HepG2 (cell line): ENCODE measurements at regions not wholly inside any gene's neighbourhood (a gene's known extent, or its start where the extent isn't known, plus 50 kb on each side); places are given as distances from the start of the nearest gene placed in this dataset.

Experiments
- ATAC-seq: fragments of 200-7000 bp; cut with Tn5 transposase; 3 replicates; pipeline ENCODE4 v1.9.1; 2020; ENCODE audit warnings: mild to moderate bottlenecking, moderate library complexity
- BruUV-seq: library from RNA; stranded (reverse); fragments of 400-500 nt; replicated peaks from 2 replicates; lab custom pipeline; 2021; lab: Mats Ljungman, UMichigan
- CTCF ChIA-PET: fragments of 300-600 bp; formaldehyde crosslinking; extraction: SDS; loops from one replicate; lab custom pipeline; 2021; ENCODE audit warnings: low total read pairs, inconsistent platforms, low intra/inter-chr PET ratio; lab: Yijun Ruan, JAX
- POLR2A ChIA-PET: fragments of 350-600 bp; sonication (Branson Sonifier 250); formaldehyde crosslinking; loops from one replicate; lab custom pipeline; 2020; ENCODE audit warnings: antibody characterized with exemption, inconsistent platforms; lab: Yijun Ruan, JAX
- DNase-seq: peaks from one replicate; pipeline ENCODE4 v3.0.0-alpha.2; 2015; ENCODE audit warnings: low spot score
- FAIRE-seq: peaks from 3 replicates; lab custom pipeline; 2011; peaks lifted over from hg19 to GRCh38; lab: Jason Lieb, UNC
- H2AFZ ChIP-seq: one replicate; pipeline ENCODE4 v1.6.1; 2011; ENCODE audit warnings: low read length, inconsistent platforms
- H3K27ac ChIP-seq: fragments of 300-600 bp; 3 replicates; pipeline ENCODE4 v1.8.0; 2011; ENCODE audit warnings: mixed run types, mild to moderate bottlenecking, mixed read lengths, low read length, inconsistent platforms; ENCODE audit not compliant: insufficient read depth; ENCODE audit errors: extremely low read length
- H3K27me3 ChIP-seq, 2 experiments: fragments of 200-600 bp in 1 of 2; 2 replicates in 1 of 2; 3 replicates in 1 of 2; pipeline versions ENCODE4 v1.6.0 to v1.8.0; 2011; ENCODE audit warnings: low read length in 2 of 2, mild to moderate bottlenecking in 2 of 2, moderate library complexity in 2 of 2, inconsistent platforms in 1 of 2; ENCODE audit not compliant: insufficient read depth in 2 of 2, control insufficient read depth in 1 of 2
- H3K36me3 ChIP-seq, 2 experiments: fragments of 200-600 bp in 1 of 2; replicated peaks in 1 of 2; 2 replicates in 1 of 2; 3 replicates in 1 of 2; pipeline versions ENCODE4 v1.5.1 to v1.8.0; 2011; ENCODE audit warnings: low read length in 2 of 2, inconsistent platforms in 1 of 2; ENCODE audit not compliant: insufficient read depth in 2 of 2, control insufficient read depth in 1 of 2
- H3K4me1 ChIP-seq: 2 replicates; pipeline ENCODE4 v1.5.1; 2012; ENCODE audit warnings: low read length, inconsistent platforms; ENCODE audit not compliant: insufficient read depth
- H3K4me2 ChIP-seq: 2 replicates; pipeline ENCODE4 v1.6.0; 2011; ENCODE audit warnings: low read depth, low read length, inconsistent platforms
- H3K4me3 ChIP-seq, 3 experiments: fragments of 200-600 bp in 1 of 3; sonication (generic), shearing (Covaris generic) in 1 of 3; replicated peaks in 1 of 3; 2 replicates each; pipeline ENCODE4 v1.5.1; 2011 to 2016; ENCODE audit warnings: low read length in 3 of 3, inconsistent platforms in 2 of 3, low read depth in 2 of 3, mild to moderate bottlenecking in 2 of 3, control low read depth in 1 of 3, mixed read lengths in 1 of 3; ENCODE audit not compliant: insufficient read depth in 1 of 3
- H3K79me2 ChIP-seq: one replicate; pipeline ENCODE4 v1.6.1; 2011; ENCODE audit warnings: low read length, inconsistent platforms; ENCODE audit not compliant: insufficient read depth
- H3K9ac ChIP-seq: 2 replicates; pipeline ENCODE4 v1.6.0; 2011; ENCODE audit warnings: mild to moderate bottlenecking, low read depth, low read length, inconsistent platforms; ENCODE audit not compliant: insufficient read depth
- H3K9me3 ChIP-seq: 2 replicates; pipeline ENCODE4 v1.5.1; 2012; ENCODE audit warnings: mild to moderate bottlenecking, low read length
- H4K20me1 ChIP-seq: 2 replicates; pipeline ENCODE4 v1.6.0; 2011; ENCODE audit warnings: inconsistent platforms, mild to moderate bottlenecking, low read length, moderate library complexity; ENCODE audit not compliant: insufficient read depth
- HHEX ChIP-seq: IDR thresholded peaks from 2 replicates; pipeline ENCODE4 v1.6.1; 2016; ENCODE audit warnings: control low read depth
- HNRNPH1 ChIP-seq: fragments of 200-400 bp; formaldehyde crosslinking; optimal IDR thresholded peaks from 2 replicates; pipeline ENCODE3; 2017; ENCODE audit warnings: mild to moderate bottlenecking, low read depth, low read length
- SIN3B ChIP-seq: fragments of 150-350 bp; IDR thresholded peaks from 2 replicates; pipeline ENCODE4 v1.6.1; 2014; ENCODE audit warnings: low read length
- SOX6 ChIP-seq, 2 experiments: fragments of 450-650 bp in 1 of 2; sonication (generic) in 1 of 2; formaldehyde crosslinking in 1 of 2; IDR thresholded peaks; 2 replicates each; pipeline versions ENCODE4 v1.4.0 to v1.6.1; 2017 to 2020; ENCODE audit warnings: antibody characterized with exemption in 1 of 2, mild to moderate bottlenecking in 1 of 2, missing genetic modification reagents in 1 of 2
- THAP11 ChIP-seq: IDR thresholded peaks from 2 replicates; pipeline ENCODE4 v1.6.1; 2016; ENCODE audit warnings: missing biosample characterization, missing genetic modification reagents
- THAP8 ChIP-seq: sonication (generic); formaldehyde crosslinking; IDR thresholded peaks from 2 replicates; pipeline ENCODE4 v1.5.1; 2020; ENCODE audit warnings: missing genetic modification reagents, mild to moderate bottlenecking, borderline replicate concordance
- ZBTB3 ChIP-seq: sonication (generic); formaldehyde crosslinking; IDR thresholded peaks from 2 replicates; pipeline ENCODE4 v1.4.0; 2020; ENCODE audit warnings: low read depth, mild to moderate bottlenecking, moderate library complexity, missing genetic modification reagents, borderline replicate concordance
- ZBTB43 ChIP-seq: sonication (generic); formaldehyde crosslinking; conservative IDR thresholded peaks from 2 replicates; pipeline ENCODE4 v1.4.0; 2020; ENCODE audit warnings: missing genetic modification reagents
- ZFX ChIP-seq: sonication (generic); formaldehyde crosslinking; IDR thresholded peaks from 2 replicates; pipeline ENCODE4 v1.4.0; 2020; ENCODE audit warnings: mild to moderate bottlenecking, low read depth, missing genetic modification reagents, moderate library complexity
- ZIK1 ChIP-seq: sonication (generic); formaldehyde crosslinking; IDR thresholded peaks from 2 replicates; pipeline ENCODE4 v1.5.0; 2020; ENCODE audit warnings: mild to moderate bottlenecking, low read depth, missing genetic modification reagents, borderline replicate concordance
- ZNF224 ChIP-seq: sonication (generic); formaldehyde crosslinking; IDR thresholded peaks from 2 replicates; pipeline ENCODE4 v1.5.0; 2020; ENCODE audit warnings: mild to moderate bottlenecking, missing genetic modification reagents
- ZNF546 ChIP-seq: sonication (generic); formaldehyde crosslinking; conservative IDR thresholded peaks from 2 replicates; pipeline ENCODE4 v1.8.1; 2023; ENCODE audit warnings: mild to moderate bottlenecking, missing genetic modification reagents
- ZNF782 ChIP-seq: sonication (generic); formaldehyde crosslinking; IDR thresholded peaks from 2 replicates; pipeline ENCODE4 v1.4.0; 2020; ENCODE audit warnings: missing genetic modification reagents, mild to moderate bottlenecking, borderline replicate concordance
- WGBS: methylation state at CpG from one replicate; pipeline ENCODE4 v1.1.6; 2017; ENCODE audit warnings: low lambda C conversion rate; 5-methylcytosine and 5-hydroxymethylcytosine counted together
- in situ Hi-C: cut with HindIII; loops from 2 replicates; pipeline ENCODE4 v1.10.0; 2017; ENCODE audit warnings: low pct_unique_long_range_greater_than_20kb; ENCODE audit not compliant: extremely low pct_ligation_motif_present
- intact Hi-C: fragments of 100-400 bp; cut with micrococcal nuclease; formaldehyde crosslinking; loops from one replicate; pipeline ENCODE4 v1.10.0; 2022; ENCODE audit not compliant: unreplicated experiment

DNA sequence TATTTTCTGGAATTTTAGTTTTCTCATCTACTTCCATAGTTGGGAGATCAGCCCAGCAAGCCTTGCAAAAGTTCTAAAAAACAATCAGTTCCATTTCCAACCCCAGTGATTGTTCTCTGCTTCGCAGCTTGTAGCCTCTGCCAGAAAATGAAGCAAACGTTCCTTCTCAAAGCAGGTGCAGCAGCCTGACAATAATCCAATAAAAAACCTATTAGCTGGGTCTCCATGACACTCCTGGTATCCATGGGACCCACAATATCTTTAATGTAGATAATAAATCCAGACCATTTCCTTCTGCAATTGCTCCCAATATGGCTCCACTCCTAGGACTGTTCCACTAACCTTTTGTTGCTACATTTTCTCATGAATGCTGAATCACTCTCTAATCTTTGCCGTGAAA, 140.8 kb upstream of the SETBP1 start:
- WGBS, result 5% methylated on average over 3 of the region's 3 CpGs
- in situ Hi-C loops (no loop called here), intact Hi-C loops (no loop called here)
- H3K4me1 ChIP-seq, result no peaks in the 10 kb centered on the region
- no peak for ATAC-seq
- no peak overlapping the region for H2AFZ ChIP-seq
- H3K36me3 ChIP-seq, result no peaks in the 10 kb centered on the region
- no peak overlapping the region for H3K27ac ChIP-seq
- H3K4me2 ChIP-seq, result no peak overlapping the region
- no peaks in the 10 kb centered on the region for H4K20me1 ChIP-seq
- no peak for DNase-seq
- H3K9ac ChIP-seq, result no peak overlapping the region
- H3K27me3 ChIP-seq, result no peaks in the 10 kb centered on the region
- FAIRE-seq, result no peak
- no peak overlapping the region for H3K4me3 ChIP-seq
- POLR2A ChIA-PET, result no interaction called here
- CTCF ChIA-PET, result no interaction called here
- no TSS peak for BruUV-seq
- TF ChIP-seq SOX6 (IDR thresholded peaks at IDR 0.05) (no peak), SOX6 (CRISPR knock-in tag; IDR thresholded peaks at IDR 0.05) (no peak), ZNF546 (CRISPR knock-in tag) (no peak), THAP11 (CRISPR knock-in tag) (no peak), HHEX (CRISPR knock-in tag) (no peak), SIN3B (no peak), THAP8 (CRISPR knock-in tag) (no peak), ZNF224 (no peak), ZIK1 (CRISPR knock-in tag) (no peak), ZBTB43 (CRISPR knock-in tag) (no peak), ZBTB3 (CRISPR knock-in tag) (no peak), ZFX (no peak), HNRNPH1 (no peak), ZNF782 (CRISPR knock-in tag) (no peak)
- H3K79me2 ChIP-seq, result no peaks in the 10 kb centered on the region
- no peaks in the 10 kb centered on the region; the same call in 1 of the 2 replicates for H3K9me3 ChIP-seq
